ENCODE measurements at regions not wholly inside any gene's neighbourhood (a gene's known extent, or its start where the extent isn't known, plus 50 kb on each side); places are given as distances from the start of the nearest gene placed in this dataset.

DNA sequence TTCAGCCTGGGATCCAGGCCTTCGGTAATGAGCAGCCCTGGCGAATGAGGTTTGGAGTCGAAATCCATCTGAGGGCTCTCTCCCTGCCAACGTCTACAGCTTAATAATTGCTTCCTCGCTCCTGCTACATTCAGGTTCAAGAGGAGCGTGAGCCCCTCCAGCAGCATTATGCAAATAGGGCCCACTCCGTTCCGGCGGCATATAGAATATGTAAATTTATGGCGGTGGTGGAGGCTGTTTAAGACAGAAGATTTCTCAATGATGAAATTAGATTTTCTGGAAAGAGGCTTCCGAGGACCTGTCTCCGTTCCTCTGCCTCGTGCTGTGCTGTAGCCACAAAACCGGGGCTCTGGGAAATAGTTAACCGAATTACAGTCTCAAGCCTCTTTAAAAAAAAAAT, 402.8 kb downstream of the MIAT start:
- Histone ChIP-seq H2BK5ac (ENCODE audit: low read length) (no peak overlapping the region), H3K18ac (ENCODE audit: low read length) (no peak overlapping the region), H3K4me2 (ENCODE audit: insufficient read depth, low read length, poor library complexity, severe bottlenecking) (no peak overlapping the region), H2AK5ac (ENCODE audit: low read depth, low read length) (no peak overlapping the region), H3K79me1 (ENCODE audit: low read depth, low read length) (no peaks in the 10 kb centered on the region), H3K9me3 (replicated peaks in 1 of 2; ENCODE audit: control insufficient read depth in 2 of 2, insufficient read depth in 1 of 2, low read depth in 1 of 2, low read length in 2 of 2) (no peaks in the 10 kb centered on the region), H2BK12ac (ENCODE audit: low read length) (no peak overlapping the region), H3K23ac (ENCODE audit: low read depth, low read length, poor library complexity) (no peak overlapping the region), H3K4ac (ENCODE audit: low read length) (no peak overlapping the region), H3K4me3 (ENCODE audit: low read length in 2 of 2) (no peak overlapping the region), H2AFZ (ENCODE audit: low read length) (no peak overlapping the region), H3K9ac (ENCODE audit: low read depth, low read length, poor library complexity) (no peak overlapping the region), H3K14ac (ENCODE audit: low read length) (no peak overlapping the region), H4K8ac (ENCODE audit: low read depth, low read length) (no peak overlapping the region), H3K36me3 (replicated peaks in 1 of 2; ENCODE audit: control insufficient read depth in 2 of 2, insufficient read depth in 2 of 2, low read length in 2 of 2) (no peaks in the 10 kb centered on the region), H3K27me3 (ENCODE audit: control insufficient read depth in 3 of 3, insufficient read depth in 3 of 3, low read depth in 1 of 3, low read length in 3 of 3) (no peaks in the 10 kb centered on the region), H3K27ac (replicated peaks; ENCODE audit: low read length) (no peak overlapping the region), H2BK120ac (ENCODE audit: low read depth, low read length) (no peak overlapping the region), H2BK15ac (ENCODE audit: low read length) (no peak overlapping the region), H4K91ac (ENCODE audit: low read depth, low read length, poor library complexity) (no peak overlapping the region), H3K4me1 (ENCODE audit: control insufficient read depth in 2 of 2, insufficient read depth in 1 of 2, low read depth in 1 of 2, low read length in 2 of 2) (peaks cover 9 to 21% of the 10 kb centered on the region in 2 donors)
- no CpG with 5 or more reads among the region's 15 CpGs for WGBS, 2 donors (ENCODE audit: extremely low coverage in 2 of 2, insufficient read length in 2 of 2, insufficient replicate concordance in 1 of 2)
- DNase-seq (ENCODE audit: low spot score), result no peak

GRCh38 chr22:27062910-27063309, 405.5 kb downstream of the MIAT start:
- Histone ChIP-seq H3K4me3 (ENCODE audit: low read length in 2 of 2) (peak overlapping the region in 1 of 2 donors; percentile 7), H2BK120ac (ENCODE audit: low read depth, low read length) (no peak overlapping the region), H3K4me1 (ENCODE audit: control insufficient read depth in 2 of 2, insufficient read depth in 1 of 2, low read depth in 1 of 2, low read length in 2 of 2) (peaks cover 16 to 39% of the 10 kb centered on the region in 2 donors), H3K9me3 (replicated peaks in 1 of 2; ENCODE audit: control insufficient read depth in 2 of 2, insufficient read depth in 1 of 2, low read depth in 1 of 2, low read length in 2 of 2) (no peaks in the 10 kb centered on the region), H3K27me3 (ENCODE audit: control insufficient read depth in 3 of 3, insufficient read depth in 3 of 3, low read depth in 1 of 3, low read length in 3 of 3) (no peaks in the 10 kb centered on the region), H2AK5ac (ENCODE audit: low read depth, low read length) (no peak overlapping the region), H3K4ac (ENCODE audit: low read length) (no peak overlapping the region), H4K91ac (ENCODE audit: low read depth, low read length, poor library complexity) (no peak overlapping the region), H4K8ac (ENCODE audit: low read depth, low read length) (no peak overlapping the region), H3K14ac (ENCODE audit: low read length) (no peak overlapping the region), H3K23ac (ENCODE audit: low read depth, low read length, poor library complexity) (no peak overlapping the region), H3K27ac (replicated peaks; ENCODE audit: low read length) (no peak overlapping the region), H3K18ac (ENCODE audit: low read length) (peak overlapping the region; percentile 9), H3K4me2 (ENCODE audit: insufficient read depth, low read length, poor library complexity, severe bottlenecking) (no peak overlapping the region), H3K79me1 (ENCODE audit: low read depth, low read length) (no peaks in the 10 kb centered on the region), H3K36me3 (replicated peaks in 1 of 2; ENCODE audit: control insufficient read depth in 2 of 2, insufficient read depth in 2 of 2, low read length in 2 of 2) (no peaks in the 10 kb centered on the region), H2AFZ (ENCODE audit: low read length) (peak overlapping the region; percentile 68), H2BK5ac (ENCODE audit: low read length) (no peak overlapping the region), H2BK15ac (ENCODE audit: low read length) (no peak overlapping the region), H3K9ac (ENCODE audit: low read depth, low read length, poor library complexity) (no peak overlapping the region), H2BK12ac (ENCODE audit: low read length) (no peak overlapping the region)
- no CpG with 5 or more reads among the region's 2 CpGs for WGBS, 2 donors (ENCODE audit: extremely low coverage in 2 of 2, insufficient read length in 2 of 2, insufficient replicate concordance in 1 of 2)
- DNase-seq (ENCODE audit: low spot score), result no peak

DNA sequence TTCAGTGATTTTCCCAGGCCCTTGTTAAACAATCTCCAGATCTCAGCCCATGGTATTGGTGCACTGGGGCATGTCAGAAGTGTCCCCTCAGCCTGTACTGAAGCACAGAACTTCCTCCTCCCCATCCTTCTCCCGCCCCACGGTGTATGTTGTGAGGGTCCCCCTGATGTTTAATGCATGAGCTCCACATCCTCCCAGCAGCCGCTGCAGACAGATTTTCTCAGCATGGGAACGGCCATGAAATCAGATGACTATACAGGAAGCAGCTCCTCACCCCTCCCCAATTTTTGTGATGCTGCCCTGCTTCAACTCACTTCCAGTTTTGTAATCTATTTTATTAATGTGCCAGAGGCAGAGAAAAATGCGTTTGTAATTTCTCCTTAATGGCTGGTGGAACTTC, 406.0 kb downstream of the MIAT start:
- Histone ChIP-seq H3K27ac (replicated peaks; ENCODE audit: low read length) (no peak overlapping the region), H2AK5ac (ENCODE audit: low read depth, low read length) (no peak overlapping the region), H3K27me3 (ENCODE audit: control insufficient read depth in 3 of 3, insufficient read depth in 3 of 3, low read depth in 1 of 3, low read length in 3 of 3) (no peaks in the 10 kb centered on the region)

DNA sequence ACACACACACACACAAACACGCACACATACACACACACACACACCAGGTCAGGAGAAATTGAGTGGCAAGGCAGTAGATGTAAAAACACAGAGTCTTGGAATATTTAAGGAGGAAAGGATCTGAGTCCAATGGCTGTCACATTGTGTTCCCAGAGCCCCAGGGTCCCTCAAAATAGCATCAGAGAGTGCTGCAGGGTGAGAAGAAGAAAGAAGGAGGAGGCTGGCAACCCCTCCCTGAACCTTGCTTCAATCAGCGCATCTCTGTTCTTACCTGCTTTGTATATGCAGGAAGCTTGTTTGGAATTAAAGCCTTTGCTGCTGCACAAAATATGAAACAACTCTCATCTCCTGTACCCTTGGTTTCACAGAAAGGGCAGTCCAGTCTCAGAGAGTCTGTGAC, 406.5 kb downstream of the MIAT start:
- H3K27me3 ChIP-seq (ENCODE audit: control insufficient read depth in 3 of 3, insufficient read depth in 3 of 3, low read depth in 1 of 3, low read length in 3 of 3), result no peaks in the 10 kb centered on the region
- WGBS, 2 donors (ENCODE audit: extremely low coverage in 2 of 2, insufficient read length in 2 of 2, insufficient replicate concordance in 1 of 2), result no CpG with 5 or more reads among the region's 2 CpGs

More for the DNA sequence above, 406.0 kb downstream of the MIAT start:
- peak overlapping the region in 1 of 2 donors; percentile 24 for H3K4me3 ChIP-seq (ENCODE audit: low read length in 2 of 2)
- H3K23ac ChIP-seq (ENCODE audit: low read depth, low read length, poor library complexity), result no peak overlapping the region
- no peak overlapping the region for H4K91ac ChIP-seq (ENCODE audit: low read depth, low read length, poor library complexity)
- no peaks in the 10 kb centered on the region for H3K9me3 ChIP-seq (replicated peaks in 1 of 2; ENCODE audit: control insufficient read depth in 2 of 2, insufficient read depth in 1 of 2, low read depth in 1 of 2, low read length in 2 of 2)
- no peaks in the 10 kb centered on the region for H3K79me1 ChIP-seq (ENCODE audit: low read depth, low read length)
- no peak overlapping the region for H3K4me2 ChIP-seq (ENCODE audit: insufficient read depth, low read length, poor library complexity, severe bottlenecking)
- no peak overlapping the region for H2BK5ac ChIP-seq (ENCODE audit: low read length)
- no peak overlapping the region for H3K18ac ChIP-seq (ENCODE audit: low read length)
- H2BK12ac ChIP-seq (ENCODE audit: low read length), result no peak overlapping the region
- no peak for DNase-seq (ENCODE audit: low spot score)
- H3K36me3 ChIP-seq (replicated peaks in 1 of 2; ENCODE audit: control insufficient read depth in 2 of 2, insufficient read depth in 2 of 2, low read length in 2 of 2), result no peaks in the 10 kb centered on the region
- H2AFZ ChIP-seq (ENCODE audit: low read length), result peak overlapping the region; percentile 68
- no peak overlapping the region for H3K14ac ChIP-seq (ENCODE audit: low read length)
- no CpG with 5 or more reads among the region's 5 CpGs for WGBS, 2 donors (ENCODE audit: extremely low coverage in 2 of 2, insufficient read length in 2 of 2, insufficient replicate concordance in 1 of 2)
- no peak overlapping the region for H2BK120ac ChIP-seq (ENCODE audit: low read depth, low read length)
- H3K9ac ChIP-seq (ENCODE audit: low read depth, low read length, poor library complexity), result no peak overlapping the region
- H3K4me1 ChIP-seq (ENCODE audit: control insufficient read depth in 2 of 2, insufficient read depth in 1 of 2, low read depth in 1 of 2, low read length in 2 of 2), result peaks cover 16 to 39% of the 10 kb centered on the region in 2 donors
- no peak overlapping the region for H3K4ac ChIP-seq (ENCODE audit: low read length)
- no peak overlapping the region for H2BK15ac ChIP-seq (ENCODE audit: low read length)
- H4K8ac ChIP-seq (ENCODE audit: low read depth, low read length), result no peak overlapping the region

More for the DNA sequence above, 406.5 kb downstream of the MIAT start:
- DNase-seq (ENCODE audit: low spot score), result no peak
- Histone ChIP-seq H3K23ac (ENCODE audit: low read depth, low read length, poor library complexity) (no peak overlapping the region), H3K4me1 (ENCODE audit: control insufficient read depth in 2 of 2, insufficient read depth in 1 of 2, low read depth in 1 of 2, low read length in 2 of 2) (peaks cover 16 to 39% of the 10 kb centered on the region in 2 donors), H2BK120ac (ENCODE audit: low read depth, low read length) (no peak overlapping the region), H3K4ac (ENCODE audit: low read length) (no peak overlapping the region), H2BK12ac (ENCODE audit: low read length) (no peak overlapping the region), H3K79me1 (ENCODE audit: low read depth, low read length) (no peaks in the 10 kb centered on the region), H2AFZ (ENCODE audit: low read length) (peak overlapping the region; percentile 68), H4K8ac (ENCODE audit: low read depth, low read length) (no peak overlapping the region), H3K4me2 (ENCODE audit: insufficient read depth, low read length, poor library complexity, severe bottlenecking) (no peak overlapping the region), H3K18ac (ENCODE audit: low read length) (no peak overlapping the region), H3K9me3 (replicated peaks in 1 of 2; ENCODE audit: control insufficient read depth in 2 of 2, insufficient read depth in 1 of 2, low read depth in 1 of 2, low read length in 2 of 2) (no peaks in the 10 kb centered on the region), H2AK5ac (ENCODE audit: low read depth, low read length) (no peak overlapping the region), H3K9ac (ENCODE audit: low read depth, low read length, poor library complexity) (no peak overlapping the region), H3K36me3 (replicated peaks in 1 of 2; ENCODE audit: control insufficient read depth in 2 of 2, insufficient read depth in 2 of 2, low read length in 2 of 2) (no peaks in the 10 kb centered on the region), H2BK15ac (ENCODE audit: low read length) (no peak overlapping the region), H4K91ac (ENCODE audit: low read depth, low read length, poor library complexity) (no peak overlapping the region), H3K4me3 (ENCODE audit: low read length in 2 of 2) (peak overlapping the region in 1 of 2 donors; percentile 24), H3K14ac (ENCODE audit: low read length) (no peak overlapping the region), H2BK5ac (ENCODE audit: low read length) (no peak overlapping the region), H3K27ac (replicated peaks; ENCODE audit: low read length) (no peak overlapping the region)

All from neuronal stem cell (in vitro differentiated cells).